IMR-90 (cell line): ENCODE measurements at regions not wholly inside any gene's neighbourhood (a gene's known extent, or its start where the extent isn't known, plus 50 kb on each side); places are given as distances from the start of the nearest gene placed in this dataset.

ENCODE experiments used
- ATAC-seq: fragments of 200-7000 bp; cut with Tn5 transposase; 2 replicates; pipeline ENCODE4 v1.9.1; 2020; ENCODE audit warnings: low read depth, mild to moderate bottlenecking, moderate library complexity
- BruUV-seq: library from RNA; stranded (reverse); fragments of 400-500 nt; replicated peaks from 2 replicates; lab custom pipeline; 2021; lab: Mats Ljungman, UMichigan
- CTCF ChIA-PET: fragments of 300-600 bp; formaldehyde crosslinking; extraction: SDS; loops from one replicate; lab custom pipeline; 2021; ENCODE audit warnings: antibody characterized with exemption; lab: Yijun Ruan, JAX
- POLR2A ChIA-PET: fragments of 300-600 bp; sonication (Branson Sonifier 250); formaldehyde crosslinking; loops from one replicate; lab custom pipeline; 2022; ENCODE audit warnings: antibody characterized with exemption; ENCODE audit not compliant: unreplicated experiment; lab: Charles Lee
- DNase-seq: peaks from one replicate; pipeline ENCODE4 v3.0.0; 2013
- H2AFZ ChIP-seq: replicated peaks from 2 replicates; pipeline ENCODE3; 2013; ENCODE audit warnings: low read length, mild to moderate bottlenecking; ENCODE audit not compliant: poor library complexity
- H2AK5ac ChIP-seq: 2 replicates; pipeline ENCODE4 v1.6.1; 2013; ENCODE audit warnings: low read depth, low read length, inconsistent platforms
- H2AK9ac ChIP-seq: replicated peaks from 2 replicates; pipeline ENCODE3; 2013; ENCODE audit warnings: mild to moderate bottlenecking, low read depth, low read length, moderate library complexity; ENCODE audit not compliant: poor library complexity
- H2BK120ac ChIP-seq: 2 replicates; pipeline ENCODE4 v1.6.1; 2013; ENCODE audit warnings: low read depth, low read length, inconsistent platforms
- H2BK15ac ChIP-seq: 3 replicates; pipeline ENCODE4 v1.6.1; 2013; ENCODE audit warnings: low read depth, low read length, inconsistent platforms
- H2BK20ac ChIP-seq: 2 replicates; pipeline ENCODE4 v1.6.1; 2013; ENCODE audit warnings: low read depth, mild to moderate bottlenecking, inconsistent platforms, low read length, moderate library complexity
- H2BK5ac ChIP-seq: 2 replicates; pipeline ENCODE4 v1.6.1; 2013; ENCODE audit warnings: mild to moderate bottlenecking, low read depth, low read length, inconsistent platforms; ENCODE audit not compliant: poor library complexity, severe bottlenecking
- H3K14ac ChIP-seq: replicated peaks from 2 replicates; pipeline ENCODE4 v1.6.1; 2013; ENCODE audit warnings: low read depth, low read length, inconsistent platforms
- H3K18ac ChIP-seq: 2 replicates; pipeline ENCODE4 v1.6.1; 2013; ENCODE audit warnings: low read depth, low read length, control low read depth
- H3K23ac ChIP-seq: 2 replicates; pipeline ENCODE4 v1.6.1; 2013; ENCODE audit warnings: low read depth, low read length, inconsistent platforms
- H3K27ac ChIP-seq: 2 replicates; pipeline ENCODE4 v1.5.1; 2013; ENCODE audit warnings: mild to moderate bottlenecking, control low read depth, low read length; ENCODE audit not compliant: insufficient read depth
- H3K27me3 ChIP-seq: 2 replicates; pipeline ENCODE4 v1.6.1; 2013; ENCODE audit warnings: low read length; ENCODE audit not compliant: control insufficient read depth, insufficient read depth
- H3K36me3 ChIP-seq: 2 replicates; pipeline ENCODE4 v1.6.1; 2013; ENCODE audit warnings: low read length, mixed read lengths; ENCODE audit not compliant: control insufficient read depth, insufficient read depth
- H3K4ac ChIP-seq: 2 replicates; pipeline ENCODE4 v1.6.1; 2013; ENCODE audit warnings: low read depth, low read length, inconsistent platforms
- H3K4me1 ChIP-seq: 2 replicates; pipeline ENCODE4 v1.6.1; 2013; ENCODE audit warnings: low read length, mixed read lengths; ENCODE audit not compliant: control insufficient read depth, insufficient read depth
- H3K4me2 ChIP-seq: 2 replicates; pipeline ENCODE4 v1.6.1; 2013; ENCODE audit warnings: low read depth, mild to moderate bottlenecking, control low read depth, low read length, moderate library complexity
- H3K4me3 ChIP-seq: 2 replicates; pipeline ENCODE4 v1.5.1; 2013; ENCODE audit warnings: low read depth, mild to moderate bottlenecking, control low read depth, low read length, moderate library complexity; ENCODE audit not compliant: insufficient read depth
- H3K56ac ChIP-seq: 2 replicates; pipeline ENCODE4 v1.6.1; 2013; ENCODE audit warnings: low read length, inconsistent platforms; ENCODE audit not compliant: insufficient read depth; ENCODE audit errors: extremely low read depth
- H3K79me1 ChIP-seq, 2 experiments: 2 replicates each; pipeline ENCODE4 v1.6.1; 2013; ENCODE audit warnings: low read length in 2 of 2, inconsistent platforms in 1 of 2, low read depth in 1 of 2
- H3K9ac ChIP-seq: 2 replicates; pipeline ENCODE4 v1.6.1; 2013; ENCODE audit warnings: low read depth, low read length, control low read depth
- H3K9me1 ChIP-seq: 2 replicates; pipeline ENCODE4 v1.6.1; 2013; ENCODE audit warnings: low read length, inconsistent platforms; ENCODE audit not compliant: insufficient read depth
- H3K9me3 ChIP-seq: 2 replicates; pipeline ENCODE4 v1.6.1; 2013; ENCODE audit warnings: low read length; ENCODE audit not compliant: control insufficient read depth, insufficient read depth
- H4K20me1 ChIP-seq: 2 replicates; pipeline ENCODE4 v1.6.1; 2013; ENCODE audit warnings: low read length, inconsistent platforms; ENCODE audit not compliant: insufficient read depth
- H4K5ac ChIP-seq: 2 replicates; pipeline ENCODE4 v1.6.1; 2013; ENCODE audit warnings: mild to moderate bottlenecking, low read depth, low read length, control low read depth
- H4K8ac ChIP-seq, 2 experiments: 2 replicates each; pipeline ENCODE4 v1.6.1; 2013; ENCODE audit warnings: low read depth in 2 of 2, low read length in 2 of 2, control low read depth in 1 of 2, inconsistent platforms in 1 of 2
- H4K91ac ChIP-seq: 2 replicates; pipeline ENCODE4 v1.6.1; 2013; ENCODE audit warnings: low read depth, low read length, inconsistent platforms; ENCODE audit not compliant: insufficient read depth
- BHLHE40 ChIP-seq: fragments of 150-350 bp; IDR thresholded peaks from 2 replicates; pipeline ENCODE4 v1.6.1; 2016; ENCODE audit warnings: mild to moderate bottlenecking, low read depth, low read length
- CEBPB ChIP-seq: IDR thresholded peaks from 2 replicates; pipeline ENCODE4 v1.6.1; 2012; ENCODE audit warnings: low read depth, low read length, improper control_type of control experiment
- CHD1 ChIP-seq: IDR thresholded peaks from 2 replicates; pipeline ENCODE4 v1.6.1; 2012; ENCODE audit warnings: low read depth, low read length, improper control_type of control experiment
- CTCF ChIP-seq: conservative IDR thresholded peaks from 2 replicates; pipeline ENCODE4 v1.5.1; 2012; ENCODE audit warnings: mild to moderate bottlenecking, low read depth, low read length, improper control_type of control experiment
- FOS ChIP-seq: fragments of 150-350 bp; IDR thresholded peaks from 2 replicates; pipeline ENCODE4 v1.6.1; 2016; ENCODE audit warnings: low read depth, low read length
- MAFK ChIP-seq: IDR thresholded peaks from 2 replicates; pipeline ENCODE4 v1.6.1; 2012; ENCODE audit warnings: low read depth, low read length, improper control_type of control experiment
- MAZ ChIP-seq: IDR thresholded peaks from 2 replicates; pipeline ENCODE4 v1.6.1; 2012; ENCODE audit warnings: low read depth, mild to moderate bottlenecking, low read length, improper control_type of control experiment, moderate library complexity, borderline replicate concordance
- MXI1 ChIP-seq: IDR thresholded peaks from 2 replicates; pipeline ENCODE4 v1.6.1; 2012; ENCODE audit warnings: low read depth, mild to moderate bottlenecking, low read length, moderate library complexity, borderline replicate concordance
- NFE2L2 ChIP-seq: fragments of 150-350 bp; IDR thresholded peaks from 2 replicates; pipeline ENCODE4 v1.6.1; 2016; ENCODE audit warnings: low read depth, mild to moderate bottlenecking, low read length
- POLR2A ChIP-seq: IDR thresholded peaks from 2 replicates; pipeline ENCODE4 v1.6.1; 2012; ENCODE audit warnings: mild to moderate bottlenecking, low read depth, low read length
- RAD21 ChIP-seq: IDR thresholded peaks from 2 replicates; pipeline ENCODE4 v1.6.1; 2012; ENCODE audit warnings: low read length, improper control_type of control experiment
- RCOR1 ChIP-seq: IDR thresholded peaks from 2 replicates; pipeline ENCODE4 v1.6.1; 2012; ENCODE audit warnings: mild to moderate bottlenecking, low read length, improper control_type of control experiment; ENCODE audit not compliant: insufficient replicate concordance
- RFX5 ChIP-seq: IDR thresholded peaks from 2 replicates; pipeline ENCODE4 v1.8.0; 2012; ENCODE audit warnings: low read depth, mild to moderate bottlenecking, low read length, moderate library complexity
- SMC3 ChIP-seq: fragments of 150-350 bp; IDR thresholded peaks from 2 replicates; pipeline ENCODE4 v1.6.1; 2016; ENCODE audit warnings: low read depth, mild to moderate bottlenecking, antibody characterized with exemption, low read length, moderate library complexity
- USF2 ChIP-seq: fragments of 150-350 bp; IDR thresholded peaks from 2 replicates; pipeline ENCODE4 v1.6.1; 2017; ENCODE audit warnings: mild to moderate bottlenecking, antibody characterized with exemption, low read length, low read depth
- WGBS, 2 experiments: methylation state at CpG; one replicate each; pipeline versions ENCODE4 v1.1.5 to v1.1.7; 2013; ENCODE audit warnings: missing lambda C conversion rate in 2 of 2; ENCODE audit not compliant: insufficient read length in 1 of 2; ENCODE audit errors: extremely low coverage in 2 of 2; 5-methylcytosine and 5-hydroxymethylcytosine counted together
- dilution Hi-C: fragments of 300-500 bp; cut with HindIII; formaldehyde crosslinking; loops from one replicate; pipeline ENCODE4 v1.14.3; 2018; ENCODE audit warnings: low sequenced_read_pairs; ENCODE audit not compliant: unreplicated experiment
- in situ Hi-C: fragments of 300-500 bp; cut with MboI; formaldehyde crosslinking; loops from 3 replicates; pipeline ENCODE4 v1.14.3; 2019; ENCODE audit warnings: low sequenced_read_pairs, inconsistent platforms, mixed read lengths
- intact Hi-C: fragments of 100-400 bp; cut with micrococcal nuclease; formaldehyde crosslinking; loops from 2 replicates; pipeline ENCODE4 v1.10.0; 2022

- H3K14ac ChIP-seq: no peak overlapping the region
- H2AK9ac ChIP-seq: no peak overlapping the region
- H3K79me1 ChIP-seq: no peaks in the 10 kb centered on the region
- intact Hi-C loops (no loop called here), in situ Hi-C loops (no loop called here), dilution Hi-C loops (no loop called here)
- no peak overlapping the region for H2AFZ ChIP-seq
- H3K36me3 ChIP-seq: no peaks in the 10 kb centered on the region
- H2BK15ac ChIP-seq: no peak overlapping the region
- H3K18ac ChIP-seq: no peak overlapping the region
- H3K9ac ChIP-seq: no peak overlapping the region
- H4K8ac ChIP-seq: no peak overlapping the region
- no peak overlapping the region for H2BK120ac ChIP-seq
- 0% methylated on average over 2 of the region's 6 CpGs; no CpG with 5 or more reads in 1 of the 2 experiments for WGBS, 2 experiments
- no peaks in the 10 kb centered on the region for H3K9me1 ChIP-seq
- H3K4ac ChIP-seq: no peak overlapping the region
- H4K5ac ChIP-seq: no peak overlapping the region
- no peak overlapping the region for H4K91ac ChIP-seq
- BruUV-seq: no TSS peak
- H4K20me1 ChIP-seq: no peaks in the 10 kb centered on the region
- ChIA-PET CTCF (interaction anchor here (0.7 kb wide), 1 partner anchor 146 kb away, joined by 6 read pairs; no protein-coding TSS in a partner anchor), POLR2A (no interaction called here)
- H3K56ac ChIP-seq: no peak overlapping the region
- H3K4me2 ChIP-seq: no peak overlapping the region
- no peaks in the 10 kb centered on the region for H3K4me1 ChIP-seq
- TF ChIP-seq MXI1 (no peak), CHD1 (no peak), NFE2L2 (no peak), CEBPB (no peak), POLR2A (no peak), MAFK (no peak), USF2 (no peak), RCOR1 (no peak), FOS (no peak), SMC3 (no peak), BHLHE40 (no peak), RFX5 (no peak), CTCF (no peak), RAD21 (no peak), MAZ (no peak)
- H3K23ac ChIP-seq: no peak overlapping the region
- H3K4me3 ChIP-seq: no peak overlapping the region
- H3K9me3 ChIP-seq: peaks cover 5% of the 10 kb centered on the region
- DNase-seq: no peak
- no peak overlapping the region for H2AK5ac ChIP-seq
- H3K27me3 ChIP-seq: no peaks in the 10 kb centered on the region
- no peak for ATAC-seq
- no peak overlapping the region for H3K27ac ChIP-seq
- no peak overlapping the region for H2BK20ac ChIP-seq
- H2BK5ac ChIP-seq: no peak overlapping the region
These were observed 1219.1 kb downstream of the UQCRFS1 start for GRCh38 chr19:27993619-27994570.
